GM12878 (cell line): ENCODE measurements at regions not wholly inside any gene's neighbourhood (a gene's known extent, or its start where the extent isn't known, plus 50 kb on each side); places are given as distances from the start of the nearest gene placed in this dataset.

Source experiments
- ATAC-seq: fragments of 200-7000 bp; cut with Tn5 transposase; 3 replicates; pipeline ENCODE4 v1.9.1; 2020; ENCODE audit warnings: mild to moderate bottlenecking, moderate library complexity
- BruUV-seq: library from RNA; stranded (reverse); fragments of 400-500 nt; replicated peaks from 2 replicates; lab custom pipeline; 2021; lab: Mats Ljungman, UMichigan
- CTCF ChIA-PET: fragments of 300-600 bp; sonication (Branson Sonifier 250); formaldehyde crosslinking; extraction: SDS; loops from one replicate; lab custom pipeline; 2021; ENCODE audit warnings: inconsistent platforms; lab: Yijun Ruan, JAX
- POLR2A ChIA-PET: fragments of 350-600 bp; formaldehyde crosslinking; extraction: SDS; loops from one replicate; lab custom pipeline; 2021; ENCODE audit warnings: inconsistent platforms; lab: Charles Lee
- RAD21 ChIA-PET: fragments of 300-600 bp; sonication (Branson Sonifier 250); formaldehyde crosslinking; loops from one replicate; lab custom pipeline; 2023; ENCODE audit warnings: antibody characterized with exemption; ENCODE audit not compliant: unreplicated experiment; lab: Charles Lee
- SMC1A ChIA-PET: fragments of 300-600 bp; sonication (Branson Sonifier 250); formaldehyde crosslinking; loops from one replicate; lab custom pipeline; 2023; ENCODE audit not compliant: unreplicated experiment, uncharacterized antibody; lab: Charles Lee
- DNase-seq: peaks from one replicate; pipeline ENCODE4 v3.0.0-alpha.2; 2011; ENCODE audit warnings: low read depth, low spot score
- FAIRE-seq: peaks from 3 replicates; lab custom pipeline; 2011; peaks lifted over from hg19 to GRCh38; lab: Jason Lieb, UNC
- H2AFZ ChIP-seq: 2 replicates; pipeline ENCODE4 v1.6.0; 2011; ENCODE audit warnings: low read depth, low read length, control low read depth; ENCODE audit not compliant: control insufficient read depth
- H3K27ac ChIP-seq: 2 replicates; pipeline ENCODE4 v1.5.1; 2011; ENCODE audit warnings: control low read depth; ENCODE audit not compliant: control insufficient read depth, insufficient read depth
- H3K27me3 ChIP-seq, 2 experiments: replicated peaks in 1 of 2; 2 replicates each; pipeline versions ENCODE4 v1.6.0 to v1.6.1; 2011; ENCODE audit warnings: low read length in 1 of 2; ENCODE audit not compliant: control insufficient read depth in 2 of 2, insufficient read depth in 2 of 2
- H3K36me3 ChIP-seq, 2 experiments: 2 replicates each; pipeline ENCODE4 v1.5.1; 2011; ENCODE audit warnings: low read length in 1 of 2; ENCODE audit not compliant: control insufficient read depth in 2 of 2, insufficient read depth in 2 of 2
- H3K4me1 ChIP-seq: 2 replicates; pipeline ENCODE4 v1.6.1; 2011; ENCODE audit warnings: mild to moderate bottlenecking, low read length, moderate library complexity, mixed read lengths; ENCODE audit not compliant: control insufficient read depth, insufficient read depth
- H3K4me2 ChIP-seq: 2 replicates; pipeline ENCODE4 v1.6.0; 2011; ENCODE audit warnings: control low read depth; ENCODE audit not compliant: control insufficient read depth, insufficient read depth
- H3K4me3 ChIP-seq: fragments of 200-600 bp; sonication (generic); 2 replicates; pipeline ENCODE4 v1.5.1; 2016
- H3K79me2 ChIP-seq: 2 replicates; pipeline ENCODE4 v1.6.0; 2011; ENCODE audit warnings: low read length; ENCODE audit not compliant: control insufficient read depth, insufficient read depth
- H3K9ac ChIP-seq: 2 replicates; pipeline ENCODE4 v1.8.0; 2011; ENCODE audit warnings: low read length, control low read depth, mixed read lengths; ENCODE audit not compliant: control insufficient read depth, insufficient read depth
- H3K9me3 ChIP-seq: replicated peaks from 3 replicates; pipeline ENCODE4 v1.5.1; 2011; ENCODE audit warnings: mild to moderate bottlenecking, low read length; ENCODE audit not compliant: control insufficient read depth, insufficient read depth
- H4K20me1 ChIP-seq: 2 replicates; pipeline ENCODE4 v1.6.0; 2011; ENCODE audit not compliant: control insufficient read depth, insufficient read depth
- CEBPB ChIP-seq, 2 experiments: fragments of 150-350 bp in 1 of 2; IDR thresholded peaks; 2 replicates each; pipeline ENCODE4 v1.6.1; 2012 to 2014; ENCODE audit warnings: low read depth in 2 of 2, low read length in 2 of 2, borderline replicate concordance in 1 of 2, inconsistent platforms in 1 of 2
- CTCF ChIP-seq, 3 experiments: IDR thresholded peaks in 2 of 3; conservative IDR thresholded peaks in 1 of 3; 2 replicates each; pipeline ENCODE4 v1.5.1; 2011; ENCODE audit warnings: low read depth in 3 of 3, low read length in 3 of 3, mild to moderate bottlenecking in 3 of 3, control low read depth in 2 of 3, moderate library complexity in 2 of 3, inconsistent platforms in 1 of 3, mixed read lengths in 1 of 3; ENCODE audit not compliant: control insufficient read depth in 2 of 3, insufficient read depth in 1 of 3; ENCODE audit errors: extremely low read depth in 1 of 3
- FOXM1 ChIP-seq: IDR thresholded peaks from 2 replicates; pipeline ENCODE4 v1.6.1; 2012; ENCODE audit warnings: low read depth, mild to moderate bottlenecking, inconsistent platforms, low read length, moderate library complexity
- RCOR1 ChIP-seq: conservative IDR thresholded peaks from 2 replicates; pipeline ENCODE4 v1.6.1; 2012; ENCODE audit warnings: low read depth, low read length, improper control_type of control experiment
- SMAD1 ChIP-seq: fragments of 450-650 bp; IDR thresholded peaks from 2 replicates; pipeline ENCODE4 v1.6.1; 2018; ENCODE audit warnings: mild to moderate bottlenecking, low read depth; ENCODE audit not compliant: partially characterized antibody
- STAT3 ChIP-seq: IDR thresholded peaks from 2 replicates; pipeline ENCODE4 v1.6.1; 2011; ENCODE audit warnings: low read depth, low read length, improper control_type of control experiment
- WGBS: methylation state at CpG from one replicate; pipeline ENCODE4 v1.1.6; 2016; ENCODE audit warnings: low lambda C conversion rate; ENCODE audit not compliant: insufficient replicate concordance, insufficient coverage; ENCODE audit errors: missing lambda C conversion rate; 5-methylcytosine and 5-hydroxymethylcytosine counted together
- in situ Hi-C: fragments of 300-500 bp; cut with MboI; formaldehyde crosslinking; loops from 9 replicates; pipeline ENCODE4 v1.14.3; 2018; ENCODE audit warnings: mixed read lengths
- intact Hi-C: fragments of 100-400 bp; cut with micrococcal nuclease; formaldehyde crosslinking; loops from one replicate; pipeline ENCODE4 v1.14.2; 2022; ENCODE audit not compliant: unreplicated experiment

DNA sequence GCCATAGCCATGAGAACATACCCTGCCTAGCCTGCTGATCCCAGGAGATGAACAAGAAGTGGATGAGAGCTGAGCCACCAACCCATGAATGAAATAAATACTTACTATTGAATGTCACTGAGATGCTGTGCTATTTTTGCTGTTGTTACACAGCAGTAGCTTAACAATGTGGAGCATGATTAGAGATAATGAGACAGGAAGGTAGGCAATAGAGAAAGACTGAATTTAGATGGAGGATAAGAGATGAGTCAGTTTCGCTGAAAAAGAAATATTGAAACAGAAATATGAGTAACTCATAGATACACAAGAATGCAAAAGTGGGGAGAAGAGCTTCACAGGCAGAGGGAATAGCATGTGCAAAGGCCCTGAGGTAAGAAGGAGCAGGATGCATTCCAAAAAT, 94.9 kb upstream of the TOP1 start (continued):
- TF ChIP-seq STAT3 (no peak), FOXM1 (no peak), RCOR1 (no peak)

GRCh38 chr20:40938020-40938419, 90.6 kb upstream of the TOP1 start:
- no peak overlapping the region for H3K27ac ChIP-seq
- in situ Hi-C loops (no loop called here), intact Hi-C loops (no loop called here)
- no peaks in the 10 kb centered on the region for H3K79me2 ChIP-seq
- no peak overlapping the region for H3K4me2 ChIP-seq
- H3K4me3 ChIP-seq: no peak overlapping the region
- TF ChIP-seq SMAD1: no peak
- TF ChIP-seq CTCF (IDR thresholded peaks at IDR 0.05 in 2 of 3, conservative IDR thresholded peaks at IDR 0.05 in 1 of 3; ENCODE audit: control insufficient read depth in 2 of 3, extremely low read depth in 1 of 3, insufficient read depth in 1 of 3, low read depth in 3 of 3, low read length in 3 of 3): peak; percentile 3 to 36 (median 27); a peak in 3 of 6 replicates
- TF ChIP-seq CEBPB (IDR thresholded peaks at IDR 0.05; ENCODE audit: borderline replicate concordance in 1 of 2, low read depth in 2 of 2, low read length in 2 of 2): no peak
- no peak overlapping the region for H2AFZ ChIP-seq
- peaks cover 14% of the 10 kb centered on the region for H3K4me1 ChIP-seq
- POLR2A ChIA-PET: no interaction called here
- CTCF ChIA-PET: interaction anchor here (1.0 kb wide), 1 partner anchor 141 kb away, joined by 3 read pairs; no protein-coding TSS in a partner anchor
- RAD21 ChIA-PET: no interaction called here
- DNase-seq (no peak), FAIRE-seq (no peak), ATAC-seq (0 out of 3 replicates have a peak, but pooled peaks have one; percentile 23)
- no TSS peak for BruUV-seq
- H3K27me3 ChIP-seq: no peaks in the 10 kb centered on the region
- H3K9me3 ChIP-seq: peaks cover 1% of the 10 kb centered on the region; the same call in 2 of the 3 replicates
- no peaks in the 10 kb centered on the region for H3K36me3 ChIP-seq
- WGBS: 50% methylated on average over 4 of the region's 4 CpGs
- SMC1A ChIA-PET: no interaction called here
- no peak overlapping the region for H3K9ac ChIP-seq
- no peaks in the 10 kb centered on the region for H4K20me1 ChIP-seq
